H9 (cell line): ENCODE measurements at regions not wholly inside any gene's neighbourhood (a gene's known extent, or its start where the extent isn't known, plus 50 kb on each side); places are given as distances from the start of the nearest gene placed in this dataset.

Experiments
- DNase-seq: peaks from one replicate; pipeline ENCODE4 v3.0.0-alpha.2; 2017
- H2AFZ ChIP-seq: one replicate; pipeline ENCODE4 v1.6.1; 2013; ENCODE audit warnings: mild to moderate bottlenecking, low read length, control low read depth, moderate library complexity
- H2AK5ac ChIP-seq: 2 replicates; pipeline ENCODE4 v1.6.1; 2013; ENCODE audit warnings: low read length, control low read depth, mixed read lengths; ENCODE audit not compliant: insufficient read length
- H2BK120ac ChIP-seq: one replicate; pipeline ENCODE4 v1.6.1; 2013; ENCODE audit warnings: low read depth, mild to moderate bottlenecking, low read length, control low read depth, inconsistent platforms; ENCODE audit not compliant: poor library complexity, severe bottlenecking
- H2BK12ac ChIP-seq: 2 replicates; pipeline ENCODE4 v1.6.1; 2013; ENCODE audit warnings: low read length, control low read depth, mixed read lengths, low read depth; ENCODE audit not compliant: insufficient read length
- H2BK15ac ChIP-seq: 2 replicates; pipeline ENCODE4 v1.6.1; 2013; ENCODE audit warnings: low read depth, low read length, control low read depth
- H2BK20ac ChIP-seq: one replicate; pipeline ENCODE4 v1.6.1; 2013; ENCODE audit warnings: low read depth, mild to moderate bottlenecking, low read length, control low read depth, inconsistent platforms; ENCODE audit not compliant: poor library complexity, severe bottlenecking
- H2BK5ac ChIP-seq: 2 replicates; pipeline ENCODE4 v1.6.1; 2013; ENCODE audit warnings: low read length, control low read depth, mixed read lengths; ENCODE audit not compliant: insufficient read length
- H3K14ac ChIP-seq: 2 replicates; pipeline ENCODE4 v1.6.1; 2013; ENCODE audit warnings: low read length, control low read depth; ENCODE audit not compliant: insufficient read depth
- H3K18ac ChIP-seq: 2 replicates; pipeline ENCODE4 v1.6.1; 2013; ENCODE audit warnings: low read depth, mild to moderate bottlenecking, mixed read lengths, low read length, control low read depth; ENCODE audit not compliant: insufficient read length
- H3K23ac ChIP-seq: 2 replicates; pipeline ENCODE4 v1.6.1; 2013; ENCODE audit warnings: low read length, control low read depth, mixed read lengths, low read depth; ENCODE audit not compliant: insufficient read length
- H3K23me2 ChIP-seq: 2 replicates; pipeline ENCODE4 v1.6.1; 2013; ENCODE audit warnings: low read depth, mild to moderate bottlenecking, mixed read lengths, low read length, control low read depth; ENCODE audit not compliant: insufficient read length, poor library complexity, severe bottlenecking
- H3K27ac ChIP-seq: 2 replicates; pipeline ENCODE4 v1.5.1; 2013; ENCODE audit warnings: low read length, control low read depth, mixed read lengths, low read depth; ENCODE audit not compliant: insufficient read length
- H3K27me3 ChIP-seq: 2 replicates; pipeline ENCODE4 v1.6.1; 2013; ENCODE audit warnings: low read length, control low read depth, inconsistent platforms; ENCODE audit not compliant: insufficient read depth
- H3K4ac ChIP-seq: 2 replicates; pipeline ENCODE4 v1.6.1; 2013; ENCODE audit warnings: low read depth, mild to moderate bottlenecking, control low read depth, inconsistent platforms, low read length, moderate library complexity
- H3K4me1 ChIP-seq: 2 replicates; pipeline ENCODE4 v1.6.1; 2013; ENCODE audit warnings: low read length, control low read depth, inconsistent platforms; ENCODE audit not compliant: insufficient read depth
- H3K4me2 ChIP-seq: 2 replicates; pipeline ENCODE4 v1.6.1; 2013; ENCODE audit warnings: low read length, control low read depth, mixed read lengths; ENCODE audit not compliant: insufficient read length, insufficient read depth
- H3K56ac ChIP-seq: 2 replicates; pipeline ENCODE4 v1.6.1; 2013; ENCODE audit warnings: low read depth, mild to moderate bottlenecking, mixed read lengths, low read length, control low read depth; ENCODE audit not compliant: insufficient read length
- H3K79me1 ChIP-seq: 2 replicates; pipeline ENCODE4 v1.6.1; 2013; ENCODE audit warnings: low read depth, mild to moderate bottlenecking, moderate library complexity, low read length, control low read depth, inconsistent platforms; ENCODE audit not compliant: insufficient read depth, poor library complexity, severe bottlenecking
- H3K79me2 ChIP-seq: 2 replicates; pipeline ENCODE4 v1.6.1; 2013; ENCODE audit warnings: low read length, control low read depth, inconsistent platforms; ENCODE audit not compliant: insufficient read depth
- H3K9ac ChIP-seq: 2 replicates; pipeline ENCODE4 v1.6.1; 2013; ENCODE audit warnings: low read length, control low read depth, mixed read lengths; ENCODE audit not compliant: insufficient read length; ENCODE audit errors: extremely low read depth
- H3K9me3 ChIP-seq: one replicate; pipeline ENCODE4 v1.6.1; 2013; ENCODE audit warnings: low read depth, low read length, inconsistent platforms; ENCODE audit not compliant: control insufficient read depth
- H3T11ph ChIP-seq: one replicate; pipeline ENCODE4 v1.6.1; 2013; ENCODE audit warnings: mild to moderate bottlenecking, low read length, control low read depth, inconsistent platforms
- H4K20me1 ChIP-seq: one replicate; pipeline ENCODE4 v1.6.1; 2013; ENCODE audit not compliant: control insufficient read depth, insufficient read length, insufficient read depth
- H4K5ac ChIP-seq: 2 replicates; pipeline ENCODE4 v1.6.1; 2013; ENCODE audit warnings: low read depth, mild to moderate bottlenecking, mixed read lengths, low read length, control low read depth; ENCODE audit not compliant: insufficient read length
- H4K8ac ChIP-seq: replicated peaks from 2 replicates; pipeline ENCODE4 v1.6.1; 2013; ENCODE audit warnings: low read length, control low read depth, mixed read lengths, low read depth; ENCODE audit not compliant: insufficient read length
- H4K91ac ChIP-seq: 2 replicates; pipeline ENCODE4 v1.6.1; 2013; ENCODE audit warnings: low read depth, mild to moderate bottlenecking, moderate library complexity, mixed read lengths, low read length, control low read depth; ENCODE audit not compliant: insufficient read length
- H3K27ac Mint-ChIP-seq, 3 experiments: 2 replicates in 2 of 3; 3 replicates in 1 of 3; pipeline ENCODE4 v1.8.0; 2020 to 2021; ENCODE audit warnings: mixed read lengths in 3 of 3, mild to moderate bottlenecking in 1 of 3, moderate library complexity in 1 of 3
- H3K27me3 Mint-ChIP-seq: 2 replicates; pipeline ENCODE4 v1.8.0; 2021; ENCODE audit warnings: low read depth, mild to moderate bottlenecking, moderate library complexity, mixed read lengths
- H3K36me3 Mint-ChIP-seq, 3 experiments: 2 replicates in 2 of 3; 3 replicates in 1 of 3; pipeline ENCODE4 v1.8.0; 2020 to 2021; ENCODE audit warnings: low read depth in 3 of 3, mixed read lengths in 3 of 3; ENCODE audit not compliant: insufficient read depth in 1 of 3
- H3K4me1 Mint-ChIP-seq, 2 experiments: 2 replicates each; pipeline ENCODE4 v1.8.0; 2020; ENCODE audit warnings: mixed read lengths in 2 of 2
- H3K4me3 Mint-ChIP-seq, 2 experiments: 2 replicates in 1 of 2; 3 replicates in 1 of 2; pipeline ENCODE4 v1.8.0; 2020 to 2021; ENCODE audit warnings: mild to moderate bottlenecking in 2 of 2, mixed read lengths in 2 of 2, moderate library complexity in 1 of 2
- H3K9me3 Mint-ChIP-seq, 2 experiments: 2 replicates in 1 of 2; 3 replicates in 1 of 2; pipeline ENCODE4 v1.8.0; 2020; ENCODE audit warnings: mild to moderate bottlenecking in 2 of 2, mixed read lengths in 2 of 2, moderate library complexity in 1 of 2
- CTCF ChIP-seq: fragments of 200-600 bp; sonication (generic); conservative IDR thresholded peaks from 3 replicates; pipeline ENCODE4 v1.8.0; 2021; ENCODE audit warnings: antibody characterized with exemption, mild to moderate bottlenecking
- WGBS: extraction: QIAGEN DNeasy Blood & Tissue Kit; methylation state at CpG from one replicate; pipeline ENCODE4 v1.1.7; 2013; ENCODE audit warnings: missing lambda C conversion rate, low lambda C conversion rate, mixed read lengths; ENCODE audit not compliant: insufficient read length; ENCODE audit errors: extremely low coverage; 5-methylcytosine and 5-hydroxymethylcytosine counted together

GRCh38 chr3:188978421-188979171 is 193.2 kb upstream of the TPRG1 start:
- WGBS, result no CpG with 5 or more reads among the region's 7 CpGs
- no peak overlapping the region for H3K9ac ChIP-seq
- no peaks in the 10 kb centered on the region for H3K23me2 ChIP-seq
- no peak overlapping the region for H2AFZ ChIP-seq
- no peak overlapping the region for H3K27ac ChIP-seq
- no peaks in the 10 kb centered on the region for H3K27me3 ChIP-seq
- no peaks in the 10 kb centered on the region for H4K20me1 ChIP-seq
- no peak overlapping the region for H3K4me2 ChIP-seq
- Mint-ChIP-seq H3K4me1 (peaks cover 3 to 12% of the 10 kb centered on the region in 2 experiments; a peak in 3 of 4 replicates), H3K4me3 (no peak overlapping the region), H3K36me3 (no peaks in the 10 kb centered on the region), H3K9me3 (no peaks in the 10 kb centered on the region), H3K27me3 (no peaks in the 10 kb centered on the region), H3K27ac (no peak overlapping the region)
- H3T11ph ChIP-seq, result no peak overlapping the region
- no peak overlapping the region for H3K23ac ChIP-seq
- no peak overlapping the region for H2BK120ac ChIP-seq
- no peak overlapping the region for H3K18ac ChIP-seq
- H4K8ac ChIP-seq, result no peak overlapping the region
- no peak for DNase-seq
- no peaks in the 10 kb centered on the region for H3K4me1 ChIP-seq
- H3K79me2 ChIP-seq, result no peaks in the 10 kb centered on the region
- H2BK15ac ChIP-seq, result no peak overlapping the region
- no peak overlapping the region for H2BK5ac ChIP-seq
- no peaks in the 10 kb centered on the region for H3K9me3 ChIP-seq
- no peak for TF ChIP-seq CTCF
- H3K4ac ChIP-seq, result no peak overlapping the region
- H3K79me1 ChIP-seq, result no peaks in the 10 kb centered on the region
- H2BK20ac ChIP-seq, result no peak overlapping the region
- H4K91ac ChIP-seq, result no peak overlapping the region
- no peak overlapping the region for H3K14ac ChIP-seq
- no peak overlapping the region for H4K5ac ChIP-seq
- no peak overlapping the region for H2BK12ac ChIP-seq
- H3K56ac ChIP-seq, result no peak overlapping the region
- no peak overlapping the region for H2AK5ac ChIP-seq
